Stimulated activated CD4-positive, alpha-beta T cell treated with anti-CD3 and anti-CD28 coated beads, Interleukin-2, amount 100 ng/mL, for 48 hours (primary cell): ENCODE measurements at regions not wholly inside any gene's neighbourhood (a gene's known extent, or its start where the extent isn't known, plus 50 kb on each side); places are given as distances from the start of the nearest gene placed in this dataset.
"Not testable (repeated sequence)": the region's sequence is repeated elsewhere in the genome, so short reads cannot be mapped to it uniquely, and the experiment has no call there.

Source experiments
- DNase-seq, 2 donors: peaks; one replicate each; pipeline ENCODE4 v3.0.0-alpha.2; 2020

GRCh38 chr3:139136469-139137202, 91.9 kb upstream of the PRR23C start:
- DNase-seq = no peak

- no peak for DNase-seq
Measured at GRCh38 chr3:139140553-139140952, 95.9 kb upstream of the PRR23C start.

GRCh38 chr3:139145980-139146379, 101.3 kb upstream of the PRR23C start:
- not testable (repeated sequence) for DNase-seq

GRCh38 chr3:139151530-139151929, 106.8 kb upstream of the PRR23C start:
- no peak for DNase-seq

- not testable (repeated sequence) for DNase-seq
Measured at GRCh38 chr3:139153434-139153833, 108.7 kb upstream of the PRR23C start.

- no peak for DNase-seq
Measured at GRCh38 chr3:139157161-139157932, 112.7 kb upstream of the PRR23C start.

- DNase-seq = no peak
Measured at GRCh38 chr3:139159356-139159755, 114.7 kb upstream of the PRR23C start.

GRCh38 chr3:139173372-139174108, 128.8 kb upstream of the PRR23C start:
- DNase-seq = no peak

GRCh38 chr3:139180489-139180888, 135.8 kb upstream of the PRR23C start:
- no peak for DNase-seq

- DNase-seq = no peak
Measured at GRCh38 chr3:139182143-139182542, 137.5 kb upstream of the PRR23C start.

- DNase-seq = no peak
Measured at GRCh38 chr3:139182598-139182997, 137.9 kb upstream of the PRR23C start.

GRCh38 chr3:139185527-139185926, 140.8 kb upstream of the PRR23C start:
- DNase-seq = no peak

GRCh38 chr3:139187154-139187553, 142.5 kb upstream of the PRR23C start:
- DNase-seq = no peak

- DNase-seq = no peak
Measured at GRCh38 chr3:139187648-139188047, 143.0 kb upstream of the PRR23C start.

GRCh38 chr3:139189943-139190342, 145.3 kb upstream of the PRR23C start:
- DNase-seq = no peak

- DNase-seq = not testable (repeated sequence)
Measured at GRCh38 chr3:139194421-139194820, 149.4 kb upstream of the MRPS22 start.

GRCh38 chr3:139196146-139196545, 147.7 kb upstream of the MRPS22 start:
- DNase-seq = not testable (repeated sequence)

GRCh38 chr3:139197251-139197650, 146.6 kb upstream of the MRPS22 start:
- no peak for DNase-seq

GRCh38 chr3:139198186-139198585, 145.6 kb upstream of the MRPS22 start:
- DNase-seq = no peak

- no peak for DNase-seq
Measured at GRCh38 chr3:139198929-139199328, 144.9 kb upstream of the MRPS22 start.

- no peak for DNase-seq
Measured at GRCh38 chr3:139199421-139200010, 144.3 kb upstream of the MRPS22 start.

- no peak for DNase-seq
Measured at GRCh38 chr3:139201446-139202225, 142.2 kb upstream of the MRPS22 start.
